Embryonic facial prominence (tissue), 1 donor: ENCODE measurements at regions not wholly inside any gene's neighbourhood (a gene's known extent, or its start where the extent isn't known, plus 50 kb on each side); places are given as distances from the start of the nearest gene placed in this dataset.

Source experiments
- DNase-seq: peaks from one replicate; pipeline ENCODE4 v3.0.0-alpha.2; 2016; ENCODE audit errors: extremely low spot score

- DNase-seq = no peak
Observed at GRCh38 chrX:17206584-17206983, 168.4 kb upstream of the NHS start.

- DNase-seq = no peak
Observed at GRCh38 chrX:17214962-17215361, 160.0 kb upstream of the NHS start.

GRCh38 chrX:17226736-17227135 lies 148.3 kb upstream of the NHS start:
- no peak for DNase-seq

GRCh38 chrX:17237146-17237545 lies 137.9 kb upstream of the NHS start:
- DNase-seq = no peak

GRCh38 chrX:17242470-17242869 lies 132.5 kb upstream of the NHS start:
- DNase-seq = no peak

- DNase-seq = no peak
Observed at GRCh38 chrX:17247144-17247543, 127.9 kb upstream of the NHS start.

- DNase-seq = no peak
Observed at GRCh38 chrX:17262123-17262522, 112.9 kb upstream of the NHS start.

GRCh38 chrX:17266136-17266535 lies 108.9 kb upstream of the NHS start:
- DNase-seq = no peak

- no peak for DNase-seq
Observed at GRCh38 chrX:17278961-17279360, 96.0 kb upstream of the NHS start.

- DNase-seq = no peak
Observed at GRCh38 chrX:17285983-17286382, 89.0 kb upstream of the NHS start.

- DNase-seq = no peak
Observed at GRCh38 chrX:17291171-17291900, 83.7 kb upstream of the NHS start.

GRCh38 chrX:17292111-17292527 lies 82.9 kb upstream of the NHS start:
- no peak for DNase-seq

- no peak for DNase-seq
Observed at GRCh38 chrX:17294561-17294960, 80.4 kb upstream of the NHS start.

- DNase-seq = no peak
Observed at GRCh38 chrX:17295791-17296190, 79.2 kb upstream of the NHS start.

GRCh38 chrX:17298564-17298963 lies 76.4 kb upstream of the NHS start:
- no peak for DNase-seq

- DNase-seq = peak; percentile 11
Observed at GRCh38 chrX:17299206-17299605, 75.8 kb upstream of the NHS start.

GRCh38 chrX:17323397-17323796 lies 51.6 kb upstream of the NHS start:
- DNase-seq = no peak
